ENCODE measurements at regions not wholly inside any gene's neighbourhood (a gene's known extent, or its start where the extent isn't known, plus 50 kb on each side); places are given as distances from the start of the nearest gene placed in this dataset.

DNA sequence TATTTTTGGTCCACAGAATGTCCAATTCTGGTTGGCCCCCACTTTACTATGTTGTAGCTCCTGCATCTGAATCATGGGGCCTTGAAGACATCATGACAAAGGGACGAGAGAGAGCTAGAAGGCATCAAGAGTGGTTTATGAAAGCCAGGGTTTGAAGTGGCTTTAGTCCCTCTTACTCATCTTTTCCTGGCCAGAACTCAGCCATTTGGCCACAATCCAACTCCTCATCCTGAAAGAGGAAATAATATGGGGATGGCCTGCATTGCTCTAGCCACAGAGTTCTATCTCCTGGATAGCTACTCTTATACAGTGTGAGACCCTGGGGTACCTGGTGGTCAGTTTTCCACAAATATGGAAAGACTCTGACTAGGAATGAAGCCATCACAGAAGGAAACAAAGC lies 418.9 kb downstream of the XPNPEP1 start:
- H3K36me3 ChIP-seq (ENCODE audit: control insufficient read depth in 2 of 4, insufficient read depth in 4 of 4, low read length in 3 of 4): no peaks in the 10 kb centered on the region
- no peak overlapping the region for H3K4ac ChIP-seq (replicated peaks; ENCODE audit: insufficient read length, low read depth, low read length)
- no peak for FAIRE-seq
- no peaks in the 10 kb centered on the region for H3K79me1 ChIP-seq (ENCODE audit: low read depth, low read length)
- H3K27me3 ChIP-seq (replicated peaks in 1 of 4; ENCODE audit: control insufficient read depth in 3 of 4, extremely low read depth in 1 of 4, insufficient read depth in 3 of 4, low read length in 3 of 4): no peaks in the 10 kb centered on the region
- no peak overlapping the region for H2AK5ac ChIP-seq (ENCODE audit: low read depth, low read length)
- no peak overlapping the region for H3K18ac ChIP-seq (ENCODE audit: extremely low read depth, low read length)
- H3K23me2 ChIP-seq (ENCODE audit: low read depth, low read length): no peaks in the 10 kb centered on the region
- 15% methylated on average over 1 of the region's 1 CpG; no CpG with 5 or more reads in 1 of the 2 experiments for WGBS, 2 experiments (ENCODE audit: extremely low coverage in 1 of 2, insufficient coverage in 1 of 2, insufficient read length in 1 of 2, insufficient replicate concordance in 2 of 2, low coverage in 1 of 2, low lambda C conversion rate in 2 of 2, missing lambda C conversion rate in 1 of 2)
- CTCF ChIA-PET (ENCODE audit: partially characterized antibody): interaction anchor here (0.8 to 1.0 kb wide), 2 partner anchors 11 to 19 kb away, joined by 3 read pairs; no protein-coding TSS in a partner anchor
- peaks cover 10 to 11% of the 10 kb centered on the region in 2 experiments; a peak in 3 of 4 replicates for H3K9me3 ChIP-seq (ENCODE audit: insufficient read depth in 2 of 2, low read depth in 1 of 2, low read length in 1 of 2)
- H2BK12ac ChIP-seq (ENCODE audit: low read depth, low read length): no peak overlapping the region
- H3K27ac ChIP-seq (ENCODE audit: low read depth, low read length): no peak overlapping the region
- no peak overlapping the region for H2BK120ac ChIP-seq (replicated peaks; ENCODE audit: low read depth, low read length)
- DNase-seq (ENCODE audit: low read depth in 1 of 2, low spot score in 2 of 2): no peak
- no peak overlapping the region for H2BK20ac ChIP-seq (ENCODE audit: low read length)
- H3K56ac ChIP-seq (replicated peaks; ENCODE audit: insufficient read length, low read depth, low read length): no peak overlapping the region
- H3K9ac ChIP-seq (replicated peaks in 1 of 4; ENCODE audit: extremely low read depth in 1 of 4, low read depth in 3 of 4, low read length in 3 of 4): no peak overlapping the region
- no peak overlapping the region for H2AFZ ChIP-seq (ENCODE audit: low read length)
- no peaks in the 10 kb centered on the region for H3K79me2 ChIP-seq (ENCODE audit: control insufficient read depth in 1 of 2, insufficient read depth in 2 of 2, low read length in 2 of 2)
- no peak overlapping the region for H4K8ac ChIP-seq (ENCODE audit: extremely low read depth, insufficient read depth, low read length)
- POLR2A ChIA-PET (ENCODE audit: partially characterized antibody): no interaction called here
- H4K91ac ChIP-seq (replicated peaks; ENCODE audit: insufficient read length, low read length): no peak overlapping the region
- no peak overlapping the region for H2BK15ac ChIP-seq (ENCODE audit: low read length)
- no peak overlapping the region for H4K5ac ChIP-seq (ENCODE audit: insufficient read length, low read depth, low read length)
- no peak overlapping the region for H3K23ac ChIP-seq (ENCODE audit: insufficient read length)
- no peaks in the 10 kb centered on the region for H3K4me1 ChIP-seq (replicated peaks in 1 of 4; ENCODE audit: control insufficient read depth in 3 of 4, insufficient read depth in 4 of 4, low read length in 3 of 4)
- no peak overlapping the region for H3K4me2 ChIP-seq (ENCODE audit: insufficient read depth in 1 of 2, low read depth in 2 of 2, low read length in 2 of 2)
- no peak overlapping the region for H2BK5ac ChIP-seq (ENCODE audit: low read depth, low read length)
- no peak overlapping the region for H3K14ac ChIP-seq (ENCODE audit: insufficient read length)
- no peak overlapping the region for H3K4me3 ChIP-seq (ENCODE audit: extremely low read depth in 1 of 4, insufficient read depth in 2 of 4, low read depth in 3 of 4, low read length in 4 of 4)
- no peaks in the 10 kb centered on the region for H4K20me1 ChIP-seq (replicated peaks in 1 of 2; ENCODE audit: control insufficient read depth in 1 of 2, insufficient read depth in 2 of 2, low read length in 2 of 2)
- no peak for TF ChIP-seq CHD1 (IDR thresholded peaks at IDR 0.05; ENCODE audit: low read depth, low read length)
- no peak for TF ChIP-seq TAF7 (optimal IDR thresholded peaks at IDR 0.05; ENCODE audit: borderline replicate concordance, low read depth, low read length)
- no peak for TF ChIP-seq BCL11A (IDR thresholded peaks at IDR 0.05; ENCODE audit: low read depth in 2 of 2, low read length in 2 of 2)
- no peak for TF ChIP-seq EGR1 (IDR thresholded peaks at IDR 0.05; ENCODE audit: borderline replicate concordance, low read depth, low read length)
- no peak for TF ChIP-seq SIX5 (IDR thresholded peaks at IDR 0.05; ENCODE audit: low read depth, low read length)
- no peak for TF ChIP-seq GTF2F1 (IDR thresholded peaks at IDR 0.05; ENCODE audit: borderline replicate concordance, low read depth, low read length)
- TF ChIP-seq MAFK (IDR thresholded peaks at IDR 0.05; ENCODE audit: low read depth, low read length): no peak
- no peak for TF ChIP-seq SIRT6 (IDR thresholded peaks at IDR 0.05; ENCODE audit: low read length)
- no peak for TF ChIP-seq KDM4A (IDR thresholded peaks at IDR 0.05; ENCODE audit: low read depth, low read length, severe bottlenecking)
- no peak for TF ChIP-seq NRF1 (IDR thresholded peaks at IDR 0.05; ENCODE audit: low read depth, low read length)
- no peak for TF ChIP-seq SIN3A (conservative IDR thresholded peaks at IDR 0.05 in 1 of 2, IDR thresholded peaks at IDR 0.05 in 1 of 2; ENCODE audit: low read depth in 1 of 2, low read length in 2 of 2)
- no peak for TF ChIP-seq RAD21 (IDR thresholded peaks at IDR 0.05 in 1 of 2, conservative IDR thresholded peaks at IDR 0.05 in 1 of 2; ENCODE audit: low read depth in 2 of 2, low read length in 2 of 2)
- no peak for TF ChIP-seq JUND (IDR thresholded peaks at IDR 0.05; ENCODE audit: low read length)
- no peak for TF ChIP-seq ASH2L (IDR thresholded peaks at IDR 0.05; ENCODE audit: low read length)
- no peak for TF ChIP-seq CREB1 (IDR thresholded peaks at IDR 0.05)
- TF ChIP-seq KDM5A (IDR thresholded peaks at IDR 0.05; ENCODE audit: low read length): no peak
- no peak for TF ChIP-seq SP4 (IDR thresholded peaks at IDR 0.05; ENCODE audit: low read length)
